ENCODE measurements at regions not wholly inside any gene's neighbourhood (a gene's known extent, or its start where the extent isn't known, plus 50 kb on each side); places are given as distances from the start of the nearest gene placed in this dataset.
A peak's percentile ranks its signal among the peaks of the same experiment; 100 is the strongest.

GRCh38 chr2:104638859-104639202 is 215.1 kb upstream of the POU3F3 start:
- ATAC-seq, result no peak; the same call in 2 of the 3 replicates
- TF ChIP-seq GLIS3 (CRISPR knock-in tag; IDR thresholded peaks at IDR 0.05) (no peak), ISL1 (CRISPR knock-in tag; IDR thresholded peaks at IDR 0.05) (no peak), OSR1 (CRISPR knock-in tag; IDR thresholded peaks at IDR 0.05) (no peak), TOX (CRISPR knock-in tag; IDR thresholded peaks at IDR 0.05; ENCODE audit: borderline replicate concordance) (no peak), TCF4 (CRISPR knock-in tag; IDR thresholded peaks at IDR 0.05; ENCODE audit: borderline replicate concordance) (peak; percentile 37)

- no peak for ATAC-seq
- TF ChIP-seq TSHZ2 (CRISPR knock-in tag; IDR thresholded peaks at IDR 0.05), result no peak
- TF ChIP-seq ISL1 (CRISPR knock-in tag; IDR thresholded peaks at IDR 0.05), result no peak
- TF ChIP-seq CREB5 (CRISPR knock-in tag; IDR thresholded peaks at IDR 0.05; ENCODE audit: low read depth), result no peak
- TF ChIP-seq CSDC2 (CRISPR knock-in tag; IDR thresholded peaks at IDR 0.05), result no peak
- no peak for TF ChIP-seq ZNF70 (CRISPR knock-in tag; IDR thresholded peaks at IDR 0.05)
- TF ChIP-seq SNAI2 (CRISPR knock-in tag; IDR thresholded peaks at IDR 0.05), result no peak
- TF ChIP-seq ZC3H10 (CRISPR knock-in tag; IDR thresholded peaks at IDR 0.05), result no peak
These were observed 212.1 kb upstream of the POU3F3 start for GRCh38 chr2:104641786-104642185.

GRCh38 chr2:104648376-104648775 is 205.5 kb upstream of the POU3F3 start:
- no peak for ATAC-seq
- TF ChIP-seq ZNF8 (CRISPR knock-in tag; IDR thresholded peaks at IDR 0.05), result no peak
- no peak for TF ChIP-seq SNAI2 (CRISPR knock-in tag; IDR thresholded peaks at IDR 0.05)
- TF ChIP-seq TOX (CRISPR knock-in tag; IDR thresholded peaks at IDR 0.05; ENCODE audit: borderline replicate concordance), result no peak
- TF ChIP-seq CSDC2 (CRISPR knock-in tag; IDR thresholded peaks at IDR 0.05), result no peak
- TF ChIP-seq POU6F1 (CRISPR knock-in tag; IDR thresholded peaks at IDR 0.05; ENCODE audit: borderline replicate concordance, low read depth), result no peak
- no peak for TF ChIP-seq ISL1 (CRISPR knock-in tag; IDR thresholded peaks at IDR 0.05)
- TF ChIP-seq CSRNP3 (CRISPR knock-in tag; IDR thresholded peaks at IDR 0.05), result no peak
- no peak for TF ChIP-seq ESRRG (CRISPR knock-in tag; IDR thresholded peaks at IDR 0.05)
- no peak for TF ChIP-seq ARNTL (CRISPR knock-in tag; IDR thresholded peaks at IDR 0.05; ENCODE audit: borderline replicate concordance, low read depth)
- TF ChIP-seq OSR1 (CRISPR knock-in tag; IDR thresholded peaks at IDR 0.05), result no peak
- no peak for TF ChIP-seq ZNF565 (CRISPR knock-in tag; conservative IDR thresholded peaks at IDR 0.05; ENCODE audit: low read depth)
- TF ChIP-seq GLIS3 (CRISPR knock-in tag; IDR thresholded peaks at IDR 0.05), result no peak
- no peak for TF ChIP-seq PATZ1 (CRISPR knock-in tag; IDR thresholded peaks at IDR 0.05; ENCODE audit: borderline replicate concordance)

- ATAC-seq, result no peak
- TF ChIP-seq ZNF70 (CRISPR knock-in tag; IDR thresholded peaks at IDR 0.05), result no peak
- TF ChIP-seq TSHZ2 (CRISPR knock-in tag; IDR thresholded peaks at IDR 0.05), result no peak
- TF ChIP-seq RARB (CRISPR knock-in tag; IDR thresholded peaks at IDR 0.05), result no peak
- TF ChIP-seq TOX (CRISPR knock-in tag; IDR thresholded peaks at IDR 0.05; ENCODE audit: borderline replicate concordance), result no peak
- TF ChIP-seq SNAI2 (CRISPR knock-in tag; IDR thresholded peaks at IDR 0.05), result no peak
- TF ChIP-seq ZC3H10 (CRISPR knock-in tag; IDR thresholded peaks at IDR 0.05), result no peak
- no peak for TF ChIP-seq ESRRG (CRISPR knock-in tag; IDR thresholded peaks at IDR 0.05)
- TF ChIP-seq ZNF8 (CRISPR knock-in tag; IDR thresholded peaks at IDR 0.05), result no peak
- no peak for TF ChIP-seq GLIS3 (CRISPR knock-in tag; IDR thresholded peaks at IDR 0.05)
- no peak for TF ChIP-seq ARNTL (CRISPR knock-in tag; IDR thresholded peaks at IDR 0.05; ENCODE audit: borderline replicate concordance, low read depth)
- no peak for TF ChIP-seq ZFP3 (CRISPR knock-in tag; IDR thresholded peaks at IDR 0.05)
- no peak for TF ChIP-seq POU6F1 (CRISPR knock-in tag; IDR thresholded peaks at IDR 0.05; ENCODE audit: borderline replicate concordance, low read depth)
- TF ChIP-seq CSDC2 (CRISPR knock-in tag; IDR thresholded peaks at IDR 0.05), result no peak
- TF ChIP-seq BACH2 (CRISPR knock-in tag; IDR thresholded peaks at IDR 0.05; ENCODE audit: borderline replicate concordance), result no peak
These were observed 204.0 kb upstream of the POU3F3 start for GRCh38 chr2:104649866-104650265.

All from SK-N-SH treated with all-trans-retinoic acid at 6 μM for 48 hours (cell line).